LNCaP clone FGC (cell line): ENCODE measurements at regions not wholly inside any gene's neighbourhood (a gene's known extent, or its start where the extent isn't known, plus 50 kb on each side); places are given as distances from the start of the nearest gene placed in this dataset.

ENCODE experiments used
- DNase-seq: peaks from one replicate; pipeline ENCODE4 v3.0.0-alpha.2; 2011; ENCODE audit warnings: low read depth
- H3K4me3 ChIP-seq: 2 replicates; pipeline ENCODE4 v1.5.1; 2011; ENCODE audit warnings: mild to moderate bottlenecking, low read depth, low read length, control low read depth
- TF ChIP-seq, protein P1 (sequence below): IDR thresholded peaks from 2 replicates; pipeline ENCODE4 v1.5.1; 2012; ENCODE audit warnings: mild to moderate bottlenecking; ENCODE audit not compliant: control insufficient read depth, insufficient read depth; ENCODE audit errors: extremely low read depth

DNA sequence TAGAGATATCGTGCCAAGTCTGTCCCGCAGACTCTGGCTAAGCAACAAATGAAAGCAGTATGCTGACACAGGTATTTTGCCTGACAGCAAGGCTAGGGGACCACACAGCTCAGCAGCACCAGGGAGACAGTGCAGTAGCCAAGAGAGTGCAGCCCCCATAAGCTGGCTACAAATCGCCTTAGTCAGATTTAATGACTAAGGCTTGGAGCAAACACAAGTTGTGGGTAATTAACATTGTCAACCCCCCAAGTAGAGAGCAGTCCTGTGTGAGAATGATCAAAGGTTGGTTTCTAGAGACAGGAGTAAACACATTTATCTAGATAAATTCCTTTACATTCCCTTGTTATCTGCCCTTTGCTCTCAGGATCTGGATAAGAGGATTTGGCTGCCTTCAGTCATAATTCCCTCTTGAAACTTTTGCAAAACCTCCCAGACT lies 1434.5 kb upstream of the CDH6 start:
- no peak for DNase-seq
- no peak overlapping the region for H3K4me3 ChIP-seq
- TF ChIP-seq, protein P1, sequence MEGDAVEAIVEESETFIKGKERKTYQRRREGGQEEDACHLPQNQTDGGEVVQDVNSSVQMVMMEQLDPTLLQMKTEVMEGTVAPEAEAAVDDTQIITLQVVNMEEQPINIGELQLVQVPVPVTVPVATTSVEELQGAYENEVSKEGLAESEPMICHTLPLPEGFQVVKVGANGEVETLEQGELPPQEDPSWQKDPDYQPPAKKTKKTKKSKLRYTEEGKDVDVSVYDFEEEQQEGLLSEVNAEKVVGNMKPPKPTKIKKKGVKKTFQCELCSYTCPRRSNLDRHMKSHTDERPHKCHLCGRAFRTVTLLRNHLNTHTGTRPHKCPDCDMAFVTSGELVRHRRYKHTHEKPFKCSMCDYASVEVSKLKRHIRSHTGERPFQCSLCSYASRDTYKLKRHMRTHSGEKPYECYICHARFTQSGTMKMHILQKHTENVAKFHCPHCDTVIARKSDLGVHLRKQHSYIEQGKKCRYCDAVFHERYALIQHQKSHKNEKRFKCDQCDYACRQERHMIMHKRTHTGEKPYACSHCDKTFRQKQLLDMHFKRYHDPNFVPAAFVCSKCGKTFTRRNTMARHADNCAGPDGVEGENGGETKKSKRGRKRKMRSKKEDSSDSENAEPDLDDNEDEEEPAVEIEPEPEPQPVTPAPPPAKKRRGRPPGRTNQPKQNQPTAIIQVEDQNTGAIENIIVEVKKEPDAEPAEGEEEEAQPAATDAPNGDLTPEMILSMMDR: no peak

DNA sequence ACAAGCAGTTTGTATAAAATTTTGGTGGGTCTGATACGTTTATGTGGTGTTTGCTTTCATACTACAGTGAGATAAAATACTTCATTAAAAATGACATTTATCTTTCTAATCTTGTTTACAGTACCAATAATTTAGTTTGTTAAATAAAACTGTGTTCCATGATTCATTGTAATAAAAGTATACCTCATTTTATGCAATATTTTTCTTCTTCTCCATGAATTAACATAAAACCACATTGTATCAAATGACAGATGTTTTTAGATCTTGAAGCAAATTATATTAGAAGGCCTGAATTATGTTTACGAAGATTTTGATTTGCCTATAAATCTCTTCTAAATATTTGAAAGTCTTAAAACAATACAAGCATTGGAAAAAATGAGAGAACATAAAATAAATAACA lies 1443.0 kb upstream of the CDH6 start:
- H3K4me3 ChIP-seq: no peak overlapping the region
- peak; percentile 83 for DNase-seq
- TF ChIP-seq, protein P1: no peak

DNA sequence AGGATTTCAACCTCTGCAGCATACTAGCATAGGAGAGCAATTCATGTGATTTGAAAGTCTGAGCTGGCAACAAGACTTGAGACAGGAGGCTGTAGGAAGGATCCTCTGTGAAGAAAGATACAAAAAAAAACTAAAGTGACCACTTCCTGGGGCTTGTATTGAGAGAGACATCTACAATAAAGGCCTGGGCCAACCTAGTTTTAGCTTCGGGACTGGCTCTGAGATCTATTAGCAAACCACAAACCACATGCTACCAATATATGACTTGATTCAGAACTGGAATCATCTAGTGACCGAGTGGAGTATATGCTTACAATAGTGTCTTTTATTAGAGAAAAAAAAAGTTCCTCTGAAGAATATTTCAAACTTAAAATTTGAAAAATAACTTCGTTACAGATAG lies 1448.9 kb upstream of the CDH6 start:
- no peak for DNase-seq
- TF ChIP-seq, protein P1: no peak
- no peak overlapping the region for H3K4me3 ChIP-seq

DNA sequence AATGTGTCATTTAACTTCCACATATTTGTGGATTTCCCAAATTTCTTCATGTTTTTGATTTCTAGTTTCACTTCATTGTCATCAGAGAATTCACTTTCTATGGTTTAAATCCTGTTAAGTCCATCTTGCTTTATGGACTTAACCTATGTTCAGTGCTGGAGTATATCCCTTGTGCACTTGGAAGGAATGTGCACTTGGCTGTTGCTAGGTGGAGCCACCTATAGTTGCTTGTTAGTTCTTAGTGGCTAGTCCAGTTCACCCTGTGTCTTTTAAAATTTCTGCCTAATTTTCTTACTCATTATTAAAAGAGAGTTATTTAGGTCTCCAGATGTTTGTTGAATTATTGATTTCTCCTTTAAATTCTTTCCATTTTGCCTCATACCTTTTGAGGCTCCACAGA lies 1472.5 kb upstream of the CDH6 start:
- no peak overlapping the region for H3K4me3 ChIP-seq
- no peak for DNase-seq
- TF ChIP-seq, protein P1: peak; percentile 19; the same call in 1 of the 2 replicates

DNA sequence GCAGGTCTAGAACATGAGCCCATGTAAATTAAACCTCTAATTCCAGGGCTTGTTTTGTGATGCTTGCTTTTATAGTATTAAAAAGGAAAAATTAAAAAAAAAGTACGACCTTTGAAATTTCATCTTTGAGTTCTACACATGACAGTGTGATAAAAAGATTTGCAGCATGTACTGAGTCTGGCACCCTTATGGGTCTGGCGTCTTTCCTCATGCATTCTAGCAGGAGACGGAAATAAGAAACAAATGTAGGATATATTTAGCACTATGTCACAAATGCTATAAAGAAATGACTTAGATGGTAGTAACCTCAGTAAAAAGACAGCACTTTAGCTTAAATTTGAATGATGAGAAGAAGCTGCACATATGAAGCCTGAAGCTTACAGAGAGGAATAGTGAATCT lies 1474.3 kb upstream of the CDH6 start:
- TF ChIP-seq, protein P1: no peak
- DNase-seq: no peak
- no peak overlapping the region for H3K4me3 ChIP-seq

DNA sequence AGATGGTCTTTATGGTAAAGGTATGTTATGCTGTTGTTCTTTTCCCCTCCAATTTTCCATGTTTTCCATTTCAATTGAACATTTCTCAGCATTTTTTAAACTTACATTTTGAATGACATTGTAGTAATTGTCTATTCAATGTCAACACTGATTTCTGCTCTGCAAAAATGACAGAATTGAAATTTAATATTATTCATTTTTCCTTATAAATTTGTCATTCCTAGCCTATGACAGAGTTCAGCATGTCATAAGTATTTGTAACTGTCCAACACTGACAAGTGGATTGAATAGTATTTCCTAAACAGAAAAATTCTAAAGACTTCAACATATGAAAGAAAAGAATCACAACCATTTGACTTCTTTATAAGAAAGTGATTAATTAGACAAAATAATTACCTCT lies 1478.3 kb upstream of the CDH6 start:
- TF ChIP-seq, protein P1: no peak

DNA sequence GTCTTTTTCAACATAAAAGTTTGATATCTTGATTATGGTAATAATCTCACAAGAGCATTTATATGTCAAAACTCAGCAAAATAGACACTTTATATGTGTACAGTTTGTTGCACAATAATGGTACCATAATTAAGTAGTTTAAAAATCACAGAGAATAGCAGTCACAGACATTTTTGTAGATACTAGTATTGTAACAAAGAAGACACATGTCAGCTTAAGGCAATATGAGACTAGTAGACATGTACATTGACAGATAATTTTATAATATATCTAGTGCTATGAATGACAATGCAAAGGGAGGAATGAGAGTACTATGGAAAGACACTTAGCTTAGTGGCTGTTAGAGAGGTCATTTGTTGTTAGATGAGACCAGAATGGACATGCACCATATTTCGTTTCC lies 1490.6 kb upstream of the CDH6 start:
- DNase-seq: no peak
- TF ChIP-seq, protein P1: no peak

More for the DNA sequence above, 1478.3 kb upstream of the CDH6 start:
- no peak overlapping the region for H3K4me3 ChIP-seq
- no peak for DNase-seq

More for the DNA sequence above, 1490.6 kb upstream of the CDH6 start:
- H3K4me3 ChIP-seq: no peak overlapping the region
